ENCODE measurements at regions not wholly inside any gene's neighbourhood (a gene's known extent, or its start where the extent isn't known, plus 50 kb on each side); places are given as distances from the start of the nearest gene placed in this dataset.
A peak's percentile ranks its signal among the peaks of the same experiment; 100 is the strongest.
"Not testable (repeated sequence)": the region's sequence is repeated elsewhere in the genome, so short reads cannot be mapped to it uniquely, and the experiment has no call there.

DNA sequence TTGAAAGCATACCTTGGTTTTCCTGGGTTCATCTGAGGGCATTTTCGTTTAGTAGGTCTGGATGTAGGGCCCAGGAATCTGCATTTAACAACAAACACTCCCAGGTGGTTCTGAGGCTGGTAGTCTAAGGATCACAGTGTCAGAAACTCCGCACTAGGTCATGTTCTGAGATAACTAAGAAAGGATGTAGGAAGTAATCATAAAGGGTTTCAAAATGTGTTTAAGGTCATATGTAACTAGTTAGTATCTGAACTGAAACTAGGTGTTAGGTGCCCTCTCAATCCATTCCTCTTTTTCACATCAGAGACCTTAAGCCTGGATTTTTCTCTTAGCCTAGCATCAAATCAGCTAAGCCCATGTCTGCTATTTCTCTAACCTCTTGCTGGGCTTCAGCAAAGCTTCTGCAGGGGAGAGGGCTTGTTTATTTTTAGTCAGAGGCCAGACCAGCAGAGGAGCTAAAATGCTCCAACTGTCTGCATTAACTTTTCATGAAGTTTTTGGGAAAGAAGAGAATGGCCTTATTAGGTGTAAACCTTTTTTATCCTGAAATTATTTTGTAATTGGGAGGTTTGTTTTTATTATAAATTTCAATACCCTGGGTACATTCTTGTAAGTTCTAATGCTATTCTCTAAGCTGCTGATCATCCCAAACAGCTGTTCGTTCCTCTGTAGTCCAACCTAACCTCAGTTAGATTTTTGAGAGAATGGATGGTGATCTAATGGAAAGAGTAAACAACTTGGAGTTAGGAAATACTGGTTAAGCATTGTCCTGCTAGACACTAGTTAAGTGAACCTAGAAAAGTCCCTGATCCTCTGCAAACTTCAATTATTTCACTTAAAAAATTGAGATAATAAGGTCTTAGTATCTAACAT is 262.8 kb upstream of the RFC3 start:
- no peak for DNase-seq (ENCODE audit: low read depth)

DNA sequence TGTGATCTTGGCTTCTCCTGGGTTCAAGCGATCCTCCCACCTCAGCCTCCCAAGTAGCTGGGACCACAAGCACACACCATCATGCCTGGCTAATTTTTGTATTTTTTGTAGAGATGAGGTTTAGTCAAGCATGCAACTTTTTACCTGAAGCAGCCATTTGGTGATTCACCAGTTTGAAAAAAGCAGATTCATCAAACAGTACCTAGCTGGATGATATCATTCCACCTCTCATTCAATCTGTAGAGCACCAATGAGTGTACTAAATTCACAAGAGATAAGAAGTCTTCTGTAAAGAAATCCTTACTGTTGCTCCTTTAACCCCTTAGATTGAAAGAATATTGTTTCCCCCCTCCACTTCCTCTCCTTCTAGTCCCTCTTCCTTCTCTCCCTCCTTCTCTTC is 261.1 kb upstream of the RFC3 start:
- no peak for DNase-seq (ENCODE audit: low read depth)

DNA sequence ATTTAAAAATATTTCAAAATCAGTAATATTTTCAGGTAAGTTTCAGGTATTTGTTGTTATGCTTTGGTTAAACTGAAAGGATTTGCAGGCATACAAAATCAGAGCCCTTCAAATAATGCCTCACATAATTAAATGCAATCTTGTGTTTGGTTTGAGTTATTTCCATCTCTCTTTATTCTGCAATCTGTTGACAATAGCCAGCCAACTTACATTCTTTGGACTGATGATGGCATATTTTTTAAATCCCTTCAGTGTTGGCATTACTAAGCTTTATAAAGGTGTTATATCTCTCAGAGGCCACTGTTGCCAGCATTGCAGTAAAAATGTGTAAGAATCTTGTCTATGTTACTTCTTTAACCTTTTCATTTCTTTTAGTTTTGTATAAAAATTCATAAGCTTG is 257.2 kb upstream of the RFC3 start:
- DNase-seq (ENCODE audit: low read depth) = no peak

DNA sequence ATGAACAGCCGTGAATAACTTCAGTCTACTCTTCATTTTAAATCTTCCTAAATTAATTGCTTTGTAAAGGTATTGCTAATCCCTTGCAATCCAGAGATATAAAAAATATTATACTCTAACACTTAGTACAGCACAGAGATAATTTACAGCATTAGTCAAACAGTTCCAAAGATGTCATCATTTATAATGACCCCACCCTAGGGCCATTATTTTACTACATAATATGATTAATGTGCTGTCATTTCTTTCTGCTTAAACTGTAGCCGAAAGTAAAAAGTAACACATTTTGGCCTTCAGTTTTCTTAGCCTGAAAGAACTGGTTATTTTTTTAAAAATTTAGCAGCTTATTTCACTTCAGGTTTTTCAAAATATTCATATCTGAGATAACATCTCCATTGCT is 256.3 kb upstream of the RFC3 start:
- no peak for DNase-seq (ENCODE audit: low read depth)

DNA sequence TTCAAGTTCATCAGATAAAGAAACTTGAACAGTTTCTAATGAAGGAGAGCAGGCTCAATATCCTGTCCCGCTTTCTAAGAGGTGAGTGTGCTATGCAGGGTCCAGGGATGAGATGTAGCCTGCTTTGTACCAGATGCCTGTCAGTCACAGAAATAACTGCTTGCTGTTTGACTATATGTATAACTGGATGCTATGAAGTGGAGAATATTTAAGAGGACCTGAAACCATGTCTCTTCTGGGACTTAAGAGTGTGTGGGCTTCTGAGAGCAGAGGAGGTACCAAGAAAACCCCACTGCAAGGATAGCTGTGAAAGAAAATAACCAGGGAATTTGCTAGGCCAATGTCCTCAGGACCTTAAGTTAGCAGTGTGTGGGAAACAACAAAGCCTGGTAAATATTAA is 246.3 kb upstream of the RFC3 start:
- DNase-seq (ENCODE audit: low read depth) = no peak

DNA sequence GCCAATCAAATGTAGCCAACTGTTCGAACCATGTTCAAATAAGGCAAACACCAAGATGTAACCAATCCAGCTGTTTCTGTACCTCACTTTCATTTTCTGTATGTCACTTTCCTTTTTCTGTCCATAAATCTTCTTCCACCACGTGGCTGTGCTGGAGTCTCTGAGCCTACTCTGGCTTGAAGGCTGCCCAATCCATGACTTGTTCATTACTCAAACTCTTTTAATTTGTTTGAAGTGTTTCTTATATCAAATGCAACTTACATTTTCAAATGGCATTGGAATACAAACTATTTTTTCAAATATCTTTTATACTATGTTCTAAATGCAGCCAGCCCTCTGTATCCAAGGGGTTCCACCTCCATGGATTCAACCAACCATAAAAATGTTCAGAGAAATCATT is 245.6 kb upstream of the RFC3 start:
- DNase-seq (ENCODE audit: low read depth) = not testable (repeated sequence)

DNA sequence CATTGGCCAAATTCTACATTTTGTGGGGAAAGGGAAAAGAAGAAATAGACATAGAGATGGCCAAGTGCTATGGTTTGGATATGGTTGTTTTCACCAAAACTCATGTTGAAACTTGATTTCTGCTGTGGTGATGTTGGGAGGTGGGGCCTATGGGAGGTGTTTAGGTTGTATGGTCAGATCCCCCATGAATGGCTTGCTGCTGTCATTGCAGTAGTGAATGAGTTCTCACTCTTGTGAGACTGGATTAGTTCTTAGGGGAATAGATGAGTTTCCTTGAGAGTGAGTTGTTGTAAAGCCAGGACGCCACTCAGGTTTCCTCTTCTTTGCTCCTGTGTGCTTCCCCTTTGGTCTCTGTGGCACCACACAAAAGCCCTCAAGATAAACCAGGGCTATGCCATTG is 242.6 kb upstream of the RFC3 start:
- DNase-seq (ENCODE audit: low read depth) = no peak

DNA sequence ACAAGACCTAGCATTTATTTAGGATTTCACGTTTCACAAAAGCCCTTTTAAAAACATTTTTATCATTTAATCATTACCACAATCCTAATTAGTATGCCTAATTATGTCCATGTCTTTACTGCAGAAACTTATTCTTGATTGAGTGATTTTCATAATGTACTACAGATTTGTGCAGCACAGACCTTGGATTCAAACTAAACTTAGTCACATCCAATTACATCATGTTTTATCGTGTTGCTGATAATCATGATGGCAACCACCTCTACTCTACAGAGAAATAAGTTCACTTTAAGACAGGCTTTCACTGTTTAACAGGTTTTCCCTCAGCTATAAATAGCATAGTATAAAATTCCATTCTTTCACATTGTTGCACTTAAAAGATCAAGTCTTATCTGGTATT is 240.9 kb upstream of the RFC3 start:
- no peak for DNase-seq (ENCODE audit: low read depth)

DNA sequence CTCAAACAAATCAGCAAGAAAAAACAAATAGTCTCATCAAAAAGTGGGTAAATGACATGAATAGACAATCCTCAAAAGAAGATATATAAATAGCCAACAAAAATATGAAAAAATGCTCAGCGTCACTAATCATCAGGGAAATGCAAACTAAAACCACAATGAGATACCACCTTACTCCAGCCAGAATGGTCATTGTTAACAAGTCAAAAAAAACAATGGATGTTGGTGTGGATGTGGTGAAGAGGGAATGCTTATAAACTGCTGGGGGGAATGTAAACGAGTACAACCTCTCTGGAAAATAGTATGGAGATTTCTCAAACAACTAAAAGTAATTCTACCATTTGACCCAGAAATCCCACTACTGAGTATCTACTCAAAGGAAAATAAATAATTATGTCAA is 239.2 kb upstream of the RFC3 start:
- no peak for DNase-seq (ENCODE audit: low read depth)

DNA sequence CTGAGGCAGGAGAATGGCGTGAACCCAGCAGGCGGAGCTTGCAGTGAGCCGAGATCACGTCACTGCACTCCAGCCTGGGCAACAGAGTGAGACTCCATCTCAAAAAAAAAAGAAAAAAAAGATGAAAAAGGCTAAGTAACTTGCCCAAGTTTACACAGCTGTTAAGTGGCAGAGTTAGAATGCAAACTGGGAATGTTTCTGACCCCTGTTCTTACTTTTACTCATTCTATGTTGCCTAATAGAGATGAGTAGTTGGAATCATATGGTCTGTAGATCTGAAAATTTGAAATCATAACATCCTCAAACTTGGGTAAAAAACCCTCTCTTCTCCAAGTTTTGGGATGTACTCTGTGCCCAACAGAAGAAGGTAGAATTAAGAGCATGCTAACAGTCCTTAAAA is 235.8 kb upstream of the RFC3 start:
- DNase-seq (ENCODE audit: low read depth) = no peak

DNA sequence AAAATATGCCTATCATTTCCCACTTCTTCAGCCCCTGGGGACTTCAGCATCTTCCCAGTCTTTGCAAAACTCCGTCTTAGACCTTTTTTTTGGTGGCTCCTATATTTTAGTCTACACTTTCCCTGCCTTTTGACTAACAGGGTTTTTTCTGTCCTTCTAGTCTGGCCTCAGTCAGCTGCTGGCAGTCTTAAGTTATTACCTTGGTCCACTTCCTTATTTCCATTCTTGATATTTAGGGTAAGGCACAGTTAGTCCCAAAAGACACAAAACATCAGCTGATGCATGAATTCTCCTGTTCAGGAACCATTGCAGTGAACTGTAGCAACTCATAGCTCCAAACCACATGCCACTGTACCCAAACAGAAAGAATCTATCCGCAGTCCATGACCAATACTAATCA is 234.6 kb upstream of the RFC3 start:
- no peak for DNase-seq (ENCODE audit: low read depth)

DNA sequence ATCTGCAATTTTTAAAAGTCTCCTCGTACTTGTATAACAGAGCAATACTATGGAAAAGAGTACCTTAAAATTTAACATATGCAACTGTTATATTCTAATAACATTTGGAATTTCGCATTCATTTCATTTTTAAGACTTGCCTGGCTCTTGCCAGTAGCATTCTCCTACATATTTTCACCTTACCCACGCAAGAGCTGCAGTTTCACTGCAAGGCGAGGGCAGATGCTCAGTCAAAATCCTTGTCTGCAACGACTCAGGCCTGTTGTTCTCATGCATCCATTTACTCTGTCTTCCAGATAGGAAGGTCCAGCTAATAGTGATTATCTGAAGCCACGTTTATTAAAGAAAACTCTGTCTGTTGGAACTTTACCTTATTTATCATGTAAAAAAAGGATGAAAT is 227.0 kb upstream of the RFC3 start:
- no peak for DNase-seq (ENCODE audit: low read depth)

DNA sequence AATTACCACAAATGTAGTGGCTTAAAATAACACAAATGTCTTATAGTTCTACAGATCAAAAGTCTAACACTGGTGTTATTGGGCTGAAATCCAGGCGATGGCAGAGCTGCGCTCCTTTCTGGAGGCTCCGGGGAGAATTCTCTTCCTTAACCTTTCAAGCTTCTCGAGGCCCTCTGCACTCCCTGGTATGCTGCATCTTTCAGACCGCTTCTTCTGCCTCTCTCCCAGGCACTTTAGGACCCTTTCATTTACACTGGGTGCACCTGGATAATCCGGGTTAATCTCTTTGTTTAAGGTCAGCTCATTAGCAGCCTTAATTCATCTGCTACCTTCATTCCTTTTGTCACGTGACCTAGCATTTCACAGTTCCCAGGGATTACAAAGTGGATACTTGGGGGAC is 211.3 kb upstream of the RFC3 start:
- DNase-seq (ENCODE audit: low read depth) = no peak

DNA sequence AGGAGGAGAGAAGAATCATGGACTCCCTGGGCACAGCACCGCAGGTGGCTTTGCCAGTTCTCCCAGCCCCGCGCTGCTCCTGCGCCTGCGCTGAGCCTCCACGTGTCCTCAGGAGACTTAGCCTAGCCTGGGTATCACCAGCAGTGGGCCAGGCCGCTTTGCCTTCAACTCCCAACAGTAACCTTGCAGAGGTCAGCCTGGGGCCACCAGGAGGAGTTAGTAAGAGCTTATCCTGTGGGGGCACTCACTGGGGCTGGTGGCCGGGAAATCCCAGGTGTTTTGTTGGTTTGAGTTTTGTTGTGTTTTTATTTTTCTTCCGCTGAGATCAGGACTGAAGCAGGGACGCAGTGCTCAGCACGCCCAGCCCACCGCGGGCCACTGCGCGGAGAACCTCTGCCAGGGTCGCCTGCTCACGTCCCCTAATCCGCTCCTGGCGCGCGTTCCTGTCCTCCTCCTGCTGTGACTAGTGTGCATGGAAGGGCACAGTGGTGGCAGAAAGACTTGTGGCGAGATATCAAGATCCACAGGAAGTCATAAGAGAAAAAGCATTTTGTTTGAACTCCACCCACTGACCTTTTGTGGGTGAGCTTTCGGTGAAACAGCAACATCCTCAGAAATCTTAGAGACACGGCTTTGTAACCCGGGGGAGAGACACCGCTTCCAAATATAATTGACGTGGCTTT is 207.4 kb upstream of the RFC3 start:
- peak; percentile 3 for DNase-seq (ENCODE audit: low read depth)

DNA sequence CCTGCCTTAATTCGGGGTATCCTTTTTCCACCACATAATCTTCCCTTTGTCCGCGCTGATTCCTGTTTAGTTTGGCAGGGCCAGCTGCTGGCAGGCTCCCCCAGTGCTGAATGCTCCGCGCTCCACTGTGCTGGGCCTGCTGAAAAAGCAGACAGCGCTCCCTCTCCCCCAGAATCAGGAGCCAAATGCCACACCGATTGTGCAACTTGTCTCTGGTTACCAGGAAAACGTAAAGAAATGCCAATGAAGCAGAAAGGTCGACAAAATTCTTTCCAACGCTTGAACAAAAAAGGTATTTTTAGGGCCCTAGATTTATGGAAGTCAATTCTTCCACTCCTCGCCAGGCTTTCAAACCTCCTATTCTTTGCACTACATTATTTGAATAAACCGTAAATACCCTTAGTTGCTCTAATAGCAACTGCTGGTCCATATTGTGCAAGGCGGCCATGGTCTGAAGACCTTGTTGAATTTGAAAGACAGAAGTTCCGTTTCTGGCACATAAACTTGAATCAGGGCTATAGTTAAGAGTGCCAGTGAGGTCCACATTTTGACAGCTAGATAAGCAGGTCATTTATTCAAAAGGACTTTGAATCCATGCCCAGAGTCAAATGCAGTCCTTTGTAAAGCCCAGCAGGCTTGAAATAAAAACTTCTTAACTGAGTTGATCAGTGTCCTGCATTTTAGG is 206.7 kb upstream of the RFC3 start:
- DNase-seq (ENCODE audit: low read depth) = no peak

DNA sequence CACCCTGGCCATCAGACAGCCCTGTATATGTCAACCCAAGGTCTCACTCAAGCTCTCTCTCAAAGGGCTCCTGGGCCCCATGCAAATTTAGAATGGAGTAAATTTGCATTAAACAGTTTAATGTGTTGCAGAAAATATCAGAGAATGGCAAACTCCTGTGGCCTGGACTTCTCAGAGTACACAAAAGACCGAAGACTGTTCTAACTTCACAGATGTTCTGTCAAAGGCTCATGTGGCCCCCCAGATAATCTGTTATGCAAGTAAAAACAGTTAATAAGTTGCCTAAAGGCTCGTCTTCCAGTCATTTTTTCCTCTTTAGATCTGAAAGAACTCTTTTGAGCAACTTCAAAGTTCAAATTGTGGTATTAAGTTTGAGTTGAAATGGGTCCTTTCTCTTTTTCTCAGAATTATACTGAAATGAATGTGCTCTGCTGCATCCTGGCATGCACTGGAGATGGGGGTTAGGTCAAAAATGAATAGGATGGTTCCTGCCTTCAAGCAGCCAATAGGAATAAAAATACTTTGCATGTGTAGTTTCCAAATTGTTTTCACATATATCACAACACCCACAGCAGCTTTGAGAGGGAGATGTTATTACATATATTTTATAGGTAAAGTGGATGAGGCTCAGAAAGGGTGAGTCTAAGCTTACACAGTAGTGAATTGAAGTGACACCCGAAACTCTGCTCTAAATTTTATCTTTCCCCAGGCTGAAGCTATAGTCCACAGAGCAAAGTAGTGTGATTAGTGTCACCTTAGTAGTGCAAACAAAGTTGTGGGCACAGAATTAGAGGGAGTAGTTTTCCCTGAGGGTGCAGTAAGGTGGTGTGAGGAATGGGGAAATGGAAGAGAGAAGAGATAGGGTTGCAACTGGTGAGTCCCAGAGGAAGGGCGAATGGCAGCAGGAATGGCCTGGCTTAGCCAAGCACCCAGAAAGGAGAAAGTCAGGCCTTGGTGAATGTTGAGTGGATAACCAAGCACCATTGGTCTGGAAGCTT is 205.0 kb upstream of the RFC3 start:
- no peak for DNase-seq (ENCODE audit: low read depth)

DNA sequence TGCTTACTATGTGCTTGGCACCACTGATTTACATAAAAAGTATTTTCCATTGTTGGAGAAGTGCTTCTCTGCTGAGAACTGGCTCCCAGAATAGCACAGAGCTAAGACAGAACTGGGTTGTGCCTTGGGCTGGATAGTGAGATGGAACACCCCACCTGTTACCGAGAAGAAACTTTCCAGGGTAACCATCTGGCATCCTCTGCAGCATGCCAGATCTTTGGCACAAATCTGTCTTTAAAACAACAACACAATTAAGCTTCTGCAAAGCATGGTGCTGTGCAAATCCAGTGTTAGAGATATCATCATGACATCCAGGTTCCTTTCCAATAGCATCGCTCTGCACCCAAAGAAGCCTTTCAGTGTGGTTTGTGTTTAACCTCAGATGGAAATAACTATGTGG is 202.5 kb upstream of the RFC3 start:
- no peak for DNase-seq (ENCODE audit: low read depth)

DNA sequence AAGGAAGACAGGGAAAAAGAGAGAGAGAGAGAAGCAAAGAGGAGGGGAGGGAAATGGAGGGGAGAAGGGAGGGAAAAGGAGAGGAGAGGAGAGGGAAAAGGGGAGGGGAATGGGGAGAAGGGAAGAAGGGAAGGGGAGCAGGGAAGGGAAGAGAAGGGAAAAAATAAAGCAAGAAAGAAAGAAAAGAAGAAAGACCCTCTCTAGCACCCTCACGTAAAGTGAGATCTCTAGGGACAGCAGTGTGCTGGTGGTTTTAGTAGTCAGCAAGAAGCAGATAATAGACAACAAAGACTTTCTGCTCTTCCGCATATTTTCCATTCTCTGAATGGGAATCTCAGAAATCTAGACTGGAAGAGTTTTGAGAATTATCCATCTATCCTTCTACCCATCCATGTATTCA is 201.8 kb upstream of the RFC3 start:
- DNase-seq (ENCODE audit: low read depth) = no peak

DNA sequence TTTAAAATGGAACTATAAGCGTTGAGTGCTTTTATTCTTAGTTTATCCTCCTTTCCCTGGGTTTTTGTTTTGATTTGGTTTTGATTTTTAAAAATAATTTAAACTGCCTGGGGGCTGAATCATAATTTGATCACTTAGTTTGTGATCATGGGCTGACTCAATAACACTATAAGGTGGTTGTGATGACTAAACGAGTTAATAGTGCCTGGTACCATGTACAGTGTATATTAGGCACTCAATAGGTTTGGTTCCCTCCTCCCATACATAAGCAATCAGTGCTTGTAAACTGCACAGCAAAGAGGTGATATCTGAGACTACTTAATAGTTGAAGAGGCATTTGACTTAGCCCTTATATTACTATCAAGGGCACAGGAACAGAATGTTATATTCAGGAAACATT is 200.9 kb upstream of the RFC3 start:
- DNase-seq (ENCODE audit: low read depth) = no peak

DNA sequence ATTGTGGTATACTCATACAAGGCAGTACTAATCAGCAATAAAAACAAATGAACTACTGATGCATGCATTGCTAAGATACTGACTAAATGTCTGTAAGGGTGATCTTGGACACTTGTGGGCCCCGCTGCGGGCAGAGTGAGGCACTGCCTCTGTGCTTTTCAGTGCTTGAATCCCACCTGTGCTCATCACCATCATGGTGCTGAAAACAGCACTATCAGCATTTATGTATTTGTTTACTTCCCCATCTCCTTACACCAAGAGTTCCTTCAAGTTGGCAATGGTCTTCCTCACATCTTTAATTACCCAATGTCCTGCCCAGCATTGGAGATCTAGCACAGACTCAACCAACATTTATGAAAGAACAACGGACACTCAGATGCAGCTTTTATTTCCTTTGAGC is 193.7 kb upstream of the RFC3 start:
- no peak for DNase-seq (ENCODE audit: low read depth)

DNA sequence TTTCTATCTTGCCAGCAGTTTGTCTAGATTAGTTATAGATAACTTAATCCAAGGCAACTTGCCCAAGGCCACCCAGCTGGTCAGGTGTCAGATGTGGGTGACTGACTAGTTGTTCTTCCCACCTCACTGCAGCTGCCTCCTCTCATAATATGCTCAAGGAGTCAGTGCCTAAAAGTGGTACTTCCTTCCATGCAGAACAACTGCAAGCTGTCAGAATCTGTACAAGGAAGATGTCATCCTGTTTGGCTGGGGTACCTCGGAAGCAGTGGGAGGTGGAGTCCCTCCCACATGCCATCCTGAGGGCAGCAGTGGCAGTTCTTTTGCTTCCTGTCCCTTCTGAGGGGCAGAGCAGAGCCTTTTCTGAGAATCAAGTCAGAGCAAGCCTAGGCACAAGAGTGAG is 193.2 kb upstream of the RFC3 start:
- DNase-seq (ENCODE audit: low read depth) = no peak

DNA sequence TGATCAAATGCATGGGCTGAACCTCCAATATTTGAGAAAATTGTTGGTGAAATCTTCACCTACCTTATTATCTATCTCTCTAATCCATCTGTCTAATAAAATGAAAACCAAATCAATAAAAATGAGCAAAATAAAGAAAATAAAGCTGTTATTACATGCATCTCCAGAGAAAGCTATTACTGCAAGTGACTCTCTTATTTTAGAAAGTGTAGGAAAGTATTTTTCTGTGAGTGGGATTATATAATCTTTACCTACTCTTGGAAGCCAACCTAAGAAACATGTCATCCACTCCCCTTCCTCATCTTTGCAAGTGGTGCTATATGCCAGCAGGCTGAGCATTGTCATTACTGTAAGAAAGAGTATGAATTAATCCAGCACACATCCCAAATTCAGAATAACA is 191.5 kb upstream of the RFC3 start:
- no peak for DNase-seq (ENCODE audit: low read depth)

Data from stimulated activated CD8-positive, alpha-beta memory T cell treated with anti-CD3 and anti-CD28 coated beads, Interleukin-12 subunit alpha, Interleukin-12 subunit beta, amount 100 ng/mL, for 4 hours (primary cell).